ENCODE measurements at regions not wholly inside any gene's neighbourhood (a gene's known extent, or its start where the extent isn't known, plus 50 kb on each side); places are given as distances from the start of the nearest gene placed in this dataset.

DNA sequence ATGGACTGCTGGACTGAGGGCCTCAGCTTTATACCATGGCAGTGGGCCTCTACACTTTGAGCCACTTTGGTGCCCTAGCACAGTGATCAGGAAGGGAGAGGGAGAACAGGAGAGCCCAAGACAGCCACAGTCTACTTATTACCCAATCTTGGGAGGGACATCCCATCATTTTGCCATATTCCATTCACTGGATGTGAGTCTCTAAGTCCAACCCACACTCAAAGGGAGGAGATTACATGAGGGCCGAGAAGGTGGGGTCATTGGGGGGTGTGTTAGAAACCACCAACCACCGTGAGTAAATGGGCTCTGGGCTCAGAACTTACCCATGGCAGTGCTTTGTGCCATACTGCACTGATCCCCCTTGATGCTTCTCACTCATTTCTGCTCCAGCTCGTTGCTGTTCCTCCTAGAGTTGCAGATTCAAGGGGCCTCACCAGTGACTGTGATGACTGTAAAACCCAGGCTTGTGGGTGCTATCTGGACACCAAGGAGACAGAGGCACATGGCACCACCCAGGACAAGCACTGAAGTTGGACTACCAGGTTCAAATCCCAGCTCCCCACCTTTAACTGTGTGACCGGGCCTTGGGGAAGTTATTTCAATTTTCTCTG lies 97.6 kb upstream of the RAB6C start:
- DNase-seq = no peak

- DNase-seq = no peak
Observed at GRCh38 chr2:129882476-129882875, 97.0 kb upstream of the RAB6C start.

GRCh38 chr2:129883121-129883520 lies 96.3 kb upstream of the RAB6C start:
- DNase-seq = no peak

DNA sequence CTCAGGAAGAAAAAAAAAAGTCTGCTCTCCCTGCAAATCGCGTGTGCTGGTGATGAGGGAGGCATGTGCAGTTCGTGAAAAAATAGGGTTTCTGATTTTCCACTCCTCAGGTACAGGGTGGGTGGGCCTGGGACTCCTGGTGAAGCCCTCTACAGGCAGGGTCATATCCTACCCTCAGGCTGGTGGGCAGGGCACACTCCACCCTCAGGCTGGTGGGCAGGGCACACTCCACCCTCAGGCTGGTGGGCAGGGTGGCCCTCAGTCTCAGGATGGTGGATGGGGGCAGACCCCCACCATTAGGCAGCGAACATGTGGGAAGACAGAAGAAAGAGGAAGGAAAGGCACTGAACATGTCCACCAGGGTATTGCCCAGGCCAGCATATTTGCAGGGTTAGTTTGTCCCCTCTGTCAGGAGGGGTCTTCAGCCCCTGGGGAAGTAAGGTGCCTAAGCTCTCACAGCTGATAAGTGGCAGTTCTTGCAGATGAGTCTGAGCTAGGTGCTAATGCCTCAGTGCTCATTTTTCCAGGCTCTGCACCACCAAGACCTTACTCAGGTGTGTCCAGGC lies 95.2 kb upstream of the RAB6C start:
- no peak for DNase-seq

- no peak for DNase-seq
Observed at GRCh38 chr2:129885735-129886134, 93.7 kb upstream of the RAB6C start.

GRCh38 chr2:129887688-129888266 lies 91.7 kb upstream of the RAB6C start:
- DNase-seq = no peak

DNA sequence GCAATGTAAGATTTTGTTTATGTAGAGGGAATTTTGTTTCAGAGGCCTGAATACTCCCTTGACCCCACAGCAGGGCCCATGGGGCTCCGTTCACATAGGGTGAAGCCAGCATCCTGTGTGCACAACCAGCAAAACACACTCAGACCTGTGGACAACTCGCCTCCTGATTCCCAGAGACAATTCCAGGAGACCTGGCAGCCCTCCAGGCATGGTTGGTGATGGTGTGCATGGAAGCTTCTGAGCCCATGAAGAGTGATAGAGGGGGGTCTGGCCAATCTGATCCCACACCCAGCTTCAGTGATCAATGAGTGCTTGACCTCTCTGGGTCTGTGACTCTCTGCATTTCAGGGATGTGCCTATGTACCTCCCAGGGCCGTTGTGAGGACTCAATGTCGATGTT lies 91.0 kb upstream of the RAB6C start:
- DNase-seq = no peak

- peak; percentile 61 for DNase-seq
Observed at GRCh38 chr2:129888896-129889295, 90.6 kb upstream of the RAB6C start.

DNA sequence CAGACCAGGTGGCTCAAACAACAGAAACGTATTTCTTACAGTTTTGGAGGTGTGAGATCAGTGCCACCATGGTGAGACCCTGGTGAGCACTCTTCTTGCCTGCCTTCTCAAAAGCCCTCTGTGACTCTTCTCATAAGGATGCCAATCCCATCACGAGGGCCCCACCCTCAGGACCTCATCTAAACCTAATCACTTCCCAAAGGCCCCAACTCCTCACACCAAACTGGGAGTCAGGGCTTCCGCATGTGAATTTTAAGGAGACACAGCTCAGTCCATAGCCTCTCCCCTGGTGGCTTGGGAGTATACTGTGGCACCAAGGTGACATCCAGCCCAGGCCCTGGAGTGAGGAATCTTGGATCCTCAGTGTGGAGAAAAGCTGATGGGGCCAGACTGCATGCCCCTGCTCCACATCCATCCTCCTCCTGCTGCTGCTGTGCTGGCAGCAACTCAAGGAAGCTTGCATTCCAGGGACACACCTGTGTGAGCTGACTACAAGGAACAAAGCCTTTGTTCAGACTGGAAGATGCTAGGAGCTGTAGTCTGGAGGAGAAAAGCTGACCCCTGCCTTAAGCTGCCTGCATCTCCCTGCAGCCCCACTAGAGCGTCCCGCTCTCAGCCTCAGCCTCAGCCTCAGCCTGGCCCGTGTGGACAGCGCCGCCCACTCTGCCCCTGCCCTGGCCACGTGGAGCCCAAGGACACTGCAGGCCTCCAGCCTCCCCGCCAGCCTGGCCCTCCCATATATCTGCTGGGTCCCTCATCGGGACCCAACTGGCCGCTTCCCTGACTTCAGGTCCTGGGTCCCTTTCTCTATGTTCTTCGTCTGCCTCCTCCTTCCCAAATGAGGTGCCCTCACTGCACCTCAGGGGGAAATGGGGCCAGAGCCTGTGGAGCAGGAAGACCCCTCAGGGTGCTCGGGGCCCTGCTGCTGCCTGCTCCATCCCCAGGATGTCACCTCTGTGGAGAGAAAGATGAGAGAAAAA lies 87.8 kb upstream of the RAB6C start:
- DNase-seq = no peak

DNA sequence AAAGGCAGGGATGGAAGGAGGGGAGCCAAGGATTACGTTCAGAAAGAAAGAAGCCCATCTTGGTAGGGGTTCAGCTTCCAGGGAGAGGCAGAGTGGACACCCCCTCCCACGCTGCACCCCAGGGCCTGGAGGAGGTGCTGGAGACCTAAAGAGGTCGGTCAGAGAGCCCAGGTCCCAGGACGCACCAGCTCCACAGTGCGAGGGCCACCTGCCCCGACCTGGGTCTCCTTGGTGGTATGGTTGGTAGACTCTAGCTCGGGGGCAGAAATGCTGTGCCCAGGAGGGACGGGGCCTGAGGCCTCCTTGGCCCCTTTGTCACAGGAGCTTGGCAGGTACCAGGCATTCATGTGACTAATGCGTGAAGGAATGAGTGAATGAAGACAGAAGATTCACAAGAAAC lies 87.1 kb upstream of the RAB6C start:
- no peak for DNase-seq

DNA sequence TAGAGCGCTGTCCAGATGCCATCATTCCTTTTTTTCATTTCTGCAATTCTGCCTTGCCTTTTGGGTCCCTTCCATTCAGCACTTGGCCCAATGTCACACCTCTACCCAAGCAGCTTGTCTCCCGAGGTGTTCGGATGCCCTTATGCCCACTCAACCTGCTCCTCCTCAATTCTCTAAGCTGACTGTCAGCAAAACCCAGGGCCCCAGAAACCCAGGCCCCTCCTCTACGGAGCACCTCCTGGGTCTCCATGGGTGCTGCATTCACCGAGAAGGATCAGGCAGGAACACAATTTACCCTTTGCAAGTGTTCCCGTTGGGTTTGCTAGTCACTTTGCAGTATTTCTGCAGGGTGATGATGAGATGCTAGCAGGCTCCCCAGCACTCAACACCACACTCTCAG lies 86.7 kb upstream of the RAB6C start:
- DNase-seq = no peak

DNA sequence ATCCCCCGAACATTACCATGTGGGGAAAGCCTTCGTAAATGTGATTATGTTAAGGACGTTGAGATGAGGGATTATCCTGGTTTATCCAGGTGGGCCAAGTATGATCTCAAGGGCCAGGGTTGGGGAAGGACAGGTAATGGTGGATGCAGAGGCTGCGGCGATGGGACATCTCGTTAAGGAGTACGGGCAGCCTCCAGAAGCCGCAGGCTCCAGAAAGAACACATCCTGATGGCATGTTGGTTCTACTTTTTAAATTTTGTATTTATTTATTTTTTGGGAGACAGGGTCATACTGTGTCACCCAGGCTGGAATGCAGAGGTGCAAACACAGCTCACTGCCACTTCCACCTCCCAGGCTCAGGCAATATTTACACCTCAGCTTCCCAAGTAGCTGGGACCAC lies 86.2 kb upstream of the RAB6C start:
- DNase-seq = no peak

DNA sequence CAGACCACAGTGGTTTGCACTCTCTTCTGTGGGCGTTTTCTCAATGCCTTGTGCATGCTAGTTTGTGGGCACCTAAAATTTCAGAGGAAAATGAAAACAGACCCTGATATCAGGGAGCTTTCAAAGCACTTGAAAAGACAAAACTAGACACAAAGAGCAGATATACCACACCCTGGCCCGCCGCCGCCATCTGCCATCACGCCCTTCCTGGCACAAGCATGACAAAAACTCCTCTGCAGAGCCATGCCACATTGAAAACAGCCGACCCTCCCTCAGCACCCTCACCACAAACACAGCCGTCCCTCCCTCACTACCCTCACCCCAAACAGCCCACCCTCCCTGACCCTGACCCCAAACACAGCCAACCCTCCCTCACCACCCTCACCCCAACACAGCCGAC lies 84.8 kb upstream of the RAB6C start:
- DNase-seq = no peak

DNA sequence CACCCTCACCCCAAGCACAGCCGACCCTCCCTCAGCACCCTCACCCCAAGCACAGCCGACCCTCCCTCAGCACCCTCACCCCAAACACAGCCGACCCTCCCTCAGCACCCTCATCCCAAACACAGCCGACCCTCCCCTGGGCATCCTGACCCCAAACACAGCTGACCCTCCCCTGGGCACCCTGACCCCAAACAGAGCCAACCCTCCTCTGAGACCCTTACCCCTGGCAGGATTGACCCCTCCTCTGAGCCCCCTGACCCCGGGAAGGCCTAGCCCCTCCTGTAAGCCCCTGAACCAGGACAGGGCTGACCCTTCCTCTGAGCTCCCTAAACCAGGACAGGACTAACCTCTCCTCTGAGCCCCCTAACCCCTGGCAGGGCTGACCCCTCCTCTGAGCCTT lies 84.4 kb upstream of the RAB6C start:
- DNase-seq = no peak

GRCh38 chr2:129895526-129896082 lies 83.9 kb upstream of the RAB6C start:
- no peak for DNase-seq

DNA sequence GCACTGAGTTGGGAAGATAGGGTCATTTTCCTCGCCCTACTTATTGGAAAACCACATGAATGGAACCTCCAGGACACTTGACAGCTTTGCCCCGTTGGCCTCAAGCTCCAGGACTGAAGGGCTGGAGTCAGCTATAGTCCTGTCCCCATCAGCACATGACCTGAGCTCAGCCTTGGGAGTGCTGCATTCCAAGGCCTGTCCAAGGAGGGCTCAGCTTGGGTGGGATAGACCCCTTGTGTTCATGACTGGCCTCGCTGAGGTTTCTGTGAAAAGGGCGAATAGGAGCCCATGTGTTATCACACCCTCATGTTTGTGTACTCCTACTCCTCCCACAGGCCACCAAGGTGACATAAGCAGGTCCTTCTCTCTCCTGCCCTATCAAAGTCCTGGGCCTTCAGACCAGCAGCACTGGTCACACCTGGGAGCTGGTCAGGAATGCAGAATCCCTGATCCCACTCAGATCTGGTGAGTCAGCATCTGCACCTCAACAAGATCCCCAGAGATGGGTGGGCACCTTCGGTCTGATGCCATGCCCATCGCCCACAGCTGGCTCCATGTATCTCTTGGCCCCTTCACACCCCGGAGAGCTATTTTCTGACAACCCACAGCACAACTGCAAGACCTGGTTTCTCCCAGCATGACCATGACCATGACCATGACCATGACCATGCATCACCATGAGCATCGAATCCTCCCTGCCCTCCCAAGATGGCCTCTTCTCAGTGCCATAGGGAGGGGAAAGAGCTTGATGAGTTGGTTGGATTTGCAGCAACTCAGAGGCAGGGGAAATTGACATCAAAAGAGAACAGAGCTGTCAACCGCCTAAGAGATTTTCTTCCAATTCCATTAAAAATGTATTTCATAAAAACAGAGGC lies 83.0 kb upstream of the RAB6C start:
- DNase-seq = no peak

- DNase-seq = no peak
Observed at GRCh38 chr2:129901754-129902415, 77.6 kb upstream of the RAB6C start.

GRCh38 chr2:129902731-129903585 lies 76.5 kb upstream of the RAB6C start:
- DNase-seq = no peak

- DNase-seq = no peak
Observed at GRCh38 chr2:129903586-129904425, 75.7 kb upstream of the RAB6C start.

Data from EL (cell line).